Transverse colon (tissue), 4 donors: ENCODE measurements at regions not wholly inside any gene's neighbourhood (a gene's known extent, or its start where the extent isn't known, plus 50 kb on each side); places are given as distances from the start of the nearest gene placed in this dataset.
A peak's percentile ranks its signal among the peaks of the same experiment; 100 is the strongest.

Experiments used
- DNase-seq: peaks from one replicate; pipeline ENCODE4 v3.0.0-alpha.2; 2019
- H3K27ac ChIP-seq, 4 donors: fragments of 200-600 bp; sonication (generic); 2 replicates each; pipeline ENCODE4 v1.5.1; 2016 to 2018; ENCODE audit warnings: inconsistent platforms in 4 of 4
- H3K27me3 ChIP-seq: fragments of 200-600 bp; sonication (generic); 2 replicates; pipeline ENCODE4 v1.5.1; 2017; ENCODE audit warnings: inconsistent platforms
- H3K36me3 ChIP-seq, 4 donors: fragments of 200-600 bp; sonication (generic); 2 replicates each; pipeline ENCODE4 v1.5.1; 2017 to 2019; ENCODE audit warnings: inconsistent platforms in 4 of 4
- H3K4me1 ChIP-seq, 4 donors: fragments of 200-600 bp; sonication (generic); 2 replicates each; pipeline ENCODE4 v1.5.1; 2017 to 2020; ENCODE audit warnings: inconsistent platforms in 4 of 4
- H3K4me3 ChIP-seq, 4 donors: fragments of 200-600 bp; sonication (generic); 1 replicate in 1 of 4; 2 replicates in 3 of 4; pipeline versions ENCODE4 v1.5.1 to v1.6.1; 2017 to 2019; ENCODE audit warnings: inconsistent platforms in 4 of 4
- H3K9me3 ChIP-seq, 2 donors: fragments of 200-600 bp; sonication (generic); 2 replicates each; pipeline ENCODE4 v1.5.1; 2017 to 2019; ENCODE audit warnings: inconsistent platforms in 2 of 2
- CTCF ChIP-seq, 5 experiments: fragments of 200-600 bp in 3 of 5; fragments of 450-650 bp in 2 of 5; sonication (generic) in 3 of 5; IDR thresholded peaks; 1 replicate in 2 of 5; 2 replicates in 3 of 5; pipeline ENCODE4 v1.5.1; 2016 to 2017; ENCODE audit warnings: antibody characterized with exemption in 5 of 5, inconsistent platforms in 3 of 5, mild to moderate bottlenecking in 2 of 5, moderate library complexity in 1 of 5
- EP300 ChIP-seq: sonication (generic); formaldehyde crosslinking; IDR thresholded peaks from one replicate; pipeline ENCODE4 v1.6.1; 2017; ENCODE audit warnings: antibody characterized with exemption, low read depth
- POLR2A ChIP-seq: fragments of 450-650 bp; IDR thresholded peaks from one replicate; pipeline ENCODE4 v1.6.1; 2016; ENCODE audit warnings: antibody characterized with exemption, mild to moderate bottlenecking, moderate library complexity
- POLR2AphosphoS5 ChIP-seq, 3 donors: sonication (generic); formaldehyde crosslinking; IDR thresholded peaks; one replicate each; pipeline ENCODE4 v1.6.1; 2016; ENCODE audit warnings: antibody characterized with exemption in 3 of 3
- WGBS, 2 donors: methylation state at CpG; one replicate each; pipeline ENCODE4 v1.1.5; 2018; ENCODE audit warnings: low coverage in 1 of 2; 5-methylcytosine and 5-hydroxymethylcytosine counted together
- in situ Hi-C, 4 donors: fragments of 200-750 bp; cut with MboI; loops; one replicate each; pipeline versions ENCODE4 v1.15.0 to v1.15.1; 2017; ENCODE audit warnings: low sequenced_read_pairs in 3 of 4, low pct_ligation_motif_present in 1 of 4, low pct_unique_long_range_greater_than_20kb in 1 of 4
- intact Hi-C: fragments of 100-400 bp; cut with DNase I; formaldehyde crosslinking; loops from one replicate; pipeline ENCODE4 v1.15.1; 2023; ENCODE audit warnings: low total_unique reads

GRCh38 chr2:217657252-217657651 lies 345.5 kb downstream of the TNS1 start:
- 83% methylated on average over 9 of the region's 9 CpGs; no CpG with 5 or more reads in 1 of the 2 donors for WGBS, 2 donors
- DNase-seq: no peak
- in situ Hi-C loops (no loop called here), intact Hi-C loops (no loop called here)
- H3K4me1 ChIP-seq: peaks cover 0 to 26% (median 2%) of the 10 kb centered on the region in 4 donors
- peak overlapping the region in 1 of 4 donors; percentile 10 for H3K27ac ChIP-seq
- no peaks in the 10 kb centered on the region for H3K9me3 ChIP-seq
- no peaks in the 10 kb centered on the region for H3K36me3 ChIP-seq
- no peak for TF ChIP-seq CTCF (IDR thresholded peaks at IDR 0.05)
- no peak for TF ChIP-seq POLR2AphosphoS5 (IDR thresholded peaks at IDR 0.05)
- TF ChIP-seq EP300: no peak
- TF ChIP-seq POLR2A: no peak
- no peak overlapping the region for H3K4me3 ChIP-seq
- H3K27me3 ChIP-seq: no peaks in the 10 kb centered on the region

- intact Hi-C loops (no loop called here), in situ Hi-C loops (no loop called here)
- Histone ChIP-seq H3K9me3 (no peaks in the 10 kb centered on the region), H3K4me3 (no peak overlapping the region), H3K36me3 (no peaks in the 10 kb centered on the region), H3K27me3 (no peaks in the 10 kb centered on the region), H3K4me1 (peaks cover 0 to 24% (median 2%) of the 10 kb centered on the region in 4 donors), H3K27ac (no peak overlapping the region)
- no peak for DNase-seq
- 40 to 68% methylated on average over 1 to 3 of the region's 3 CpGs for WGBS, 2 donors
- TF ChIP-seq POLR2AphosphoS5 (IDR thresholded peaks at IDR 0.05): no peak
- no peak for TF ChIP-seq CTCF (IDR thresholded peaks at IDR 0.05)
- TF ChIP-seq POLR2A: no peak
- no peak for TF ChIP-seq EP300
Measured at GRCh38 chr2:217656316-217656715, 346.5 kb downstream of the TNS1 start.

- in situ Hi-C loops (no loop called here), intact Hi-C loops (no loop called here)
- H3K36me3 ChIP-seq: no peaks in the 10 kb centered on the region
- no peak for TF ChIP-seq EP300
- peak overlapping the region in 1 of 4 donors; percentile 10 for H3K27ac ChIP-seq
- 67 to 83% methylated on average over 1 of the region's 1 CpG for WGBS, 2 donors
- no peaks in the 10 kb centered on the region for H3K9me3 ChIP-seq
- no peaks in the 10 kb centered on the region for H3K27me3 ChIP-seq
- H3K4me3 ChIP-seq: no peak overlapping the region
- H3K4me1 ChIP-seq: peaks cover 0 to 22% (median 2%) of the 10 kb centered on the region in 4 donors
- no peak for DNase-seq
Measured at GRCh38 chr2:217655651-217656050, 347.1 kb downstream of the TNS1 start.

- TF ChIP-seq EP300 (no peak), CTCF (IDR thresholded peaks at IDR 0.05) (no peak)
- DNase-seq: no peak
- H3K4me3 ChIP-seq: no peak overlapping the region
- no peaks in the 10 kb centered on the region for H3K27me3 ChIP-seq
- WGBS, 2 donors: 55 to 84% methylated on average over 2 to 4 of the region's 4 CpGs
- intact Hi-C loops (no loop called here), in situ Hi-C loops (no loop called here)
- no peaks in the 10 kb centered on the region for H3K9me3 ChIP-seq
- H3K36me3 ChIP-seq: no peaks in the 10 kb centered on the region
- peak overlapping the region in 3 of 4 donors; percentile 71 to 77 (median 74) for H3K27ac ChIP-seq
- H3K4me1 ChIP-seq: peaks cover 0 to 22% (median 2%) of the 10 kb centered on the region in 4 donors
Measured at GRCh38 chr2:217654168-217654567, 348.6 kb downstream of the TNS1 start.
